Mammary epithelial cell (primary cell): ENCODE measurements at regions not wholly inside any gene's neighbourhood (a gene's known extent, or its start where the extent isn't known, plus 50 kb on each side); places are given as distances from the start of the nearest gene placed in this dataset.

Experiments used
- EZH2 ChIP-seq: IDR thresholded peaks from 2 replicates; pipeline ENCODE4 v1.6.1; 2012; ENCODE audit warnings: low read length, inconsistent platforms, borderline replicate concordance
- TF ChIP-seq, protein P1 (sequence below), 2 donors: IDR thresholded peaks in 1 of 2; conservative IDR thresholded peaks in 1 of 2; 2 replicates each; pipeline ENCODE4 v1.5.1; 2011 to 2012; ENCODE audit warnings: inconsistent platforms in 2 of 2, low read length in 2 of 2, mild to moderate bottlenecking in 2 of 2, control low read depth in 1 of 2, low read depth in 1 of 2; ENCODE audit not compliant: insufficient read depth in 1 of 2; ENCODE audit errors: extremely low read depth in 1 of 2

DNA sequence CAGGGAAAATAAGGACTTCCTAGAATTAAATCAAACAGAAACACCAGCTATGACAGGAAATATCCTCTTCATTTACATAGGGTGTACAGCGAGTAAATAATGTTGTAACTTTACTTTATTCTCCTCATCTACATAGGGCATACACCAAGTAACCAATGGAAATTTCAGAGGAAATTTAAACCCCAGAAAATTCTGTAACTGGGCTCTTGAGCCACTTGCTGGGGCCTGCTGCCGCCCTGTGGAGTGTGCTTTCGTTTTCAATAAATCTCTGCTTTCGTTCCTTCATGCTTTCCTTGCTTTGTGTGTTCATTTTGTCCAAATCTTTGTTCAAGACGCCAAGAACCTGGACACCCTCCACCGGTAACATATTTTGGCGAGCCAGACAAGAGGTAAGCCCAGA is 990.4 kb upstream of the CADM2 start:
- TF ChIP-seq, protein P1, sequence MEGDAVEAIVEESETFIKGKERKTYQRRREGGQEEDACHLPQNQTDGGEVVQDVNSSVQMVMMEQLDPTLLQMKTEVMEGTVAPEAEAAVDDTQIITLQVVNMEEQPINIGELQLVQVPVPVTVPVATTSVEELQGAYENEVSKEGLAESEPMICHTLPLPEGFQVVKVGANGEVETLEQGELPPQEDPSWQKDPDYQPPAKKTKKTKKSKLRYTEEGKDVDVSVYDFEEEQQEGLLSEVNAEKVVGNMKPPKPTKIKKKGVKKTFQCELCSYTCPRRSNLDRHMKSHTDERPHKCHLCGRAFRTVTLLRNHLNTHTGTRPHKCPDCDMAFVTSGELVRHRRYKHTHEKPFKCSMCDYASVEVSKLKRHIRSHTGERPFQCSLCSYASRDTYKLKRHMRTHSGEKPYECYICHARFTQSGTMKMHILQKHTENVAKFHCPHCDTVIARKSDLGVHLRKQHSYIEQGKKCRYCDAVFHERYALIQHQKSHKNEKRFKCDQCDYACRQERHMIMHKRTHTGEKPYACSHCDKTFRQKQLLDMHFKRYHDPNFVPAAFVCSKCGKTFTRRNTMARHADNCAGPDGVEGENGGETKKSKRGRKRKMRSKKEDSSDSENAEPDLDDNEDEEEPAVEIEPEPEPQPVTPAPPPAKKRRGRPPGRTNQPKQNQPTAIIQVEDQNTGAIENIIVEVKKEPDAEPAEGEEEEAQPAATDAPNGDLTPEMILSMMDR (conservative IDR thresholded peaks at IDR 0.05 in 1 of 2, IDR thresholded peaks at IDR 0.05 in 1 of 2; ENCODE audit: extremely low read depth in 1 of 2, insufficient read depth in 1 of 2, low read depth in 1 of 2, low read length in 2 of 2) = peak in 1 of 2 donors; percentile 19
- TF ChIP-seq EZH2 = no peak
